ENCODE measurements at regions not wholly inside any gene's neighbourhood (a gene's known extent, or its start where the extent isn't known, plus 50 kb on each side); places are given as distances from the start of the nearest gene placed in this dataset.
"Not testable (repeated sequence)": the region's sequence is repeated elsewhere in the genome, so short reads cannot be mapped to it uniquely, and the experiment has no call there.

- Mint-ChIP-seq H3K27me3 (no peaks in the 10 kb centered on the region), H3K9me3 (no peaks in the 10 kb centered on the region), H3K4me3 (no peak overlapping the region), H3K36me3 (ENCODE audit: low read depth) (no peaks in the 10 kb centered on the region), H3K4me1 (peaks cover 10% of the 10 kb centered on the region), H3K27ac (no peak overlapping the region)
- DNase-seq = no peak
- intact Hi-C loops (cut with micrococcal nuclease) = no loop called here
Measured at GRCh38 chr11:39365809-39366436, 2093.5 kb downstream of the LRRC4C start.

GRCh38 chr11:39363571-39363970 is 2095.9 kb downstream of the LRRC4C start:
- Mint-ChIP-seq H3K4me1 (peaks cover 10% of the 10 kb centered on the region), H3K9me3 (no peaks in the 10 kb centered on the region), H3K27ac (no peak overlapping the region), H3K4me3 (no peak overlapping the region), H3K36me3 (ENCODE audit: low read depth) (no peaks in the 10 kb centered on the region), H3K27me3 (no peaks in the 10 kb centered on the region)
- no peak for DNase-seq
- intact Hi-C loops (cut with micrococcal nuclease) = no loop called here

GRCh38 chr11:39361557-39361956 is 2097.9 kb downstream of the LRRC4C start:
- intact Hi-C loops (cut with micrococcal nuclease) = no loop called here
- Mint-ChIP-seq H3K9me3 (no peaks in the 10 kb centered on the region), H3K27me3 (no peaks in the 10 kb centered on the region), H3K36me3 (ENCODE audit: low read depth) (no peaks in the 10 kb centered on the region), H3K27ac (no peak overlapping the region), H3K4me3 (no peak overlapping the region), H3K4me1 (no peaks in the 10 kb centered on the region)
- no peak for DNase-seq

- Mint-ChIP-seq H3K4me1 (no peaks in the 10 kb centered on the region), H3K4me3 (no peak overlapping the region), H3K27me3 (no peaks in the 10 kb centered on the region), H3K36me3 (ENCODE audit: low read depth) (no peaks in the 10 kb centered on the region), H3K9me3 (no peaks in the 10 kb centered on the region), H3K27ac (no peak overlapping the region)
- DNase-seq = no peak
- intact Hi-C loops (cut with micrococcal nuclease) = no loop called here
Measured at GRCh38 chr11:39345834-39346442, 2113.5 kb downstream of the LRRC4C start.

GRCh38 chr11:39341461-39341860 is 2118.0 kb downstream of the LRRC4C start:
- intact Hi-C loops (cut with micrococcal nuclease) = no loop called here
- H3K36me3 Mint-ChIP-seq (ENCODE audit: low read depth) = no peaks in the 10 kb centered on the region
- no peak for DNase-seq
- H3K9me3 Mint-ChIP-seq = peaks cover 3% of the 10 kb centered on the region
- no peak overlapping the region for H3K4me3 Mint-ChIP-seq
- no peaks in the 10 kb centered on the region for H3K4me1 Mint-ChIP-seq
- no peak overlapping the region for H3K27ac Mint-ChIP-seq
- H3K27me3 Mint-ChIP-seq = no peaks in the 10 kb centered on the region

GRCh38 chr11:39333006-39333405 is 2126.4 kb downstream of the LRRC4C start:
- H3K9me3 Mint-ChIP-seq; H3K4me1 Mint-ChIP-seq; H3K27me3 Mint-ChIP-seq; H3K36me3 Mint-ChIP-seq (ENCODE audit: low read depth); DNase-seq; H3K4me3 Mint-ChIP-seq; H3K27ac Mint-ChIP-seq; intact Hi-C loops (cut with micrococcal nuclease): not testable (repeated sequence)

- H3K36me3 Mint-ChIP-seq (ENCODE audit: low read depth) = no peaks in the 10 kb centered on the region
Measured at GRCh38 chr11:39327302-39327701, 2132.2 kb downstream of the LRRC4C start.

GRCh38 chr11:39311888-39312287 is 2147.6 kb downstream of the LRRC4C start:
- DNase-seq; H3K36me3 Mint-ChIP-seq (ENCODE audit: low read depth); H3K4me3 Mint-ChIP-seq; H3K4me1 Mint-ChIP-seq; intact Hi-C loops (cut with micrococcal nuclease); H3K27ac Mint-ChIP-seq; H3K27me3 Mint-ChIP-seq: not testable (repeated sequence)
- H3K9me3 Mint-ChIP-seq = peaks cover 19% of the 10 kb centered on the region

More at GRCh38 chr11:39327302-39327701, 2132.2 kb downstream of the LRRC4C start:
- H3K9me3 Mint-ChIP-seq = peaks cover 2% of the 10 kb centered on the region
- intact Hi-C loops (cut with micrococcal nuclease) = no loop called here
- H3K4me3 Mint-ChIP-seq = no peak overlapping the region
- H3K27ac Mint-ChIP-seq = no peak overlapping the region
- no peaks in the 10 kb centered on the region for H3K4me1 Mint-ChIP-seq
- H3K27me3 Mint-ChIP-seq = no peaks in the 10 kb centered on the region
- DNase-seq = no peak

- no peak for DNase-seq
- intact Hi-C loops (cut with micrococcal nuclease) = no loop called here
- no peaks in the 10 kb centered on the region for H3K4me1 Mint-ChIP-seq
- H3K4me3 Mint-ChIP-seq = no peak overlapping the region
- H3K27ac Mint-ChIP-seq = no peak overlapping the region
- H3K27me3 Mint-ChIP-seq = no peaks in the 10 kb centered on the region
- peaks cover 7% of the 10 kb centered on the region for H3K9me3 Mint-ChIP-seq
- no peaks in the 10 kb centered on the region for H3K36me3 Mint-ChIP-seq (ENCODE audit: low read depth)
Measured at GRCh38 chr11:39304586-39304985, 2154.9 kb downstream of the LRRC4C start.

GRCh38 chr11:39294648-39295047 is 2164.8 kb downstream of the LRRC4C start:
- Mint-ChIP-seq H3K27ac (no peak overlapping the region), H3K4me1 (no peaks in the 10 kb centered on the region), H3K27me3 (no peaks in the 10 kb centered on the region), H3K9me3 (peaks cover 8% of the 10 kb centered on the region), H3K36me3 (ENCODE audit: low read depth) (no peaks in the 10 kb centered on the region), H3K4me3 (no peak overlapping the region)
- no peak for DNase-seq
- intact Hi-C loops (cut with micrococcal nuclease) = no loop called here

- no peaks in the 10 kb centered on the region for H3K36me3 Mint-ChIP-seq (ENCODE audit: low read depth)
- intact Hi-C loops (cut with micrococcal nuclease) = no loop called here
- no peak for DNase-seq
- H3K9me3 Mint-ChIP-seq = peaks cover 6% of the 10 kb centered on the region
- no peaks in the 10 kb centered on the region for H3K27me3 Mint-ChIP-seq
- no peak overlapping the region for H3K4me3 Mint-ChIP-seq
- H3K4me1 Mint-ChIP-seq = no peaks in the 10 kb centered on the region
- no peak overlapping the region for H3K27ac Mint-ChIP-seq
Measured at GRCh38 chr11:39288011-39288410, 2171.4 kb downstream of the LRRC4C start.

- Mint-ChIP-seq H3K36me3 (ENCODE audit: low read depth) (no peaks in the 10 kb centered on the region), H3K27ac (no peak overlapping the region), H3K4me3 (no peak overlapping the region), H3K27me3 (no peaks in the 10 kb centered on the region), H3K9me3 (peaks cover 4% of the 10 kb centered on the region), H3K4me1 (no peaks in the 10 kb centered on the region)
- no peak for DNase-seq
- intact Hi-C loops (cut with micrococcal nuclease) = no loop called here
Measured at GRCh38 chr11:39268176-39268690, 2191.2 kb downstream of the LRRC4C start.

GRCh38 chr11:39255648-39256047 is 2203.8 kb downstream of the LRRC4C start:
- H3K4me1 Mint-ChIP-seq = no peaks in the 10 kb centered on the region
- no peaks in the 10 kb centered on the region for H3K27me3 Mint-ChIP-seq
- DNase-seq = no peak
- H3K4me3 Mint-ChIP-seq = no peak overlapping the region
- H3K9me3 Mint-ChIP-seq = peaks cover 19% of the 10 kb centered on the region
- H3K27ac Mint-ChIP-seq = no peak overlapping the region
- no peaks in the 10 kb centered on the region for H3K36me3 Mint-ChIP-seq (ENCODE audit: low read depth)
- intact Hi-C loops (cut with micrococcal nuclease) = no loop called here

- no peak for DNase-seq
- no peak overlapping the region for H3K4me3 Mint-ChIP-seq
- H3K27me3 Mint-ChIP-seq = no peaks in the 10 kb centered on the region
- intact Hi-C loops (cut with micrococcal nuclease) = no loop called here
- no peak overlapping the region for H3K27ac Mint-ChIP-seq
- no peaks in the 10 kb centered on the region for H3K36me3 Mint-ChIP-seq (ENCODE audit: low read depth)
- peaks cover 9% of the 10 kb centered on the region for H3K9me3 Mint-ChIP-seq
- no peaks in the 10 kb centered on the region for H3K4me1 Mint-ChIP-seq
Measured at GRCh38 chr11:39249566-39250365, 2209.7 kb downstream of the LRRC4C start.
